NCI-H187 (cell line): ENCODE measurements at regions not wholly inside any gene's neighbourhood (a gene's known extent, or its start where the extent isn't known, plus 50 kb on each side); places are given as distances from the start of the nearest gene placed in this dataset.

Experiments used
- DNase-seq, 2 experiments: peaks; one replicate each; lab custom pipeline; 2025; lab: John Stamatoyannopoulos, UW

- no peak for DNase-seq
Observed at GRCh38 chr17:63341276-63341675, 104.8 kb downstream of the CYB561 start.

- DNase-seq = no peak
Observed at GRCh38 chr17:63344383-63344782, 101.7 kb downstream of the CYB561 start.

GRCh38 chr17:63345611-63346010, 100.5 kb downstream of the CYB561 start:
- DNase-seq = no peak

- DNase-seq = no peak
Observed at GRCh38 chr17:63347475-63347874, 98.6 kb downstream of the CYB561 start.

- no peak for DNase-seq
Observed at GRCh38 chr17:63349478-63350000, 96.6 kb downstream of the CYB561 start.

- no peak for DNase-seq
Observed at GRCh38 chr17:63350364-63350763, 95.7 kb downstream of the CYB561 start.

- DNase-seq = no peak
Observed at GRCh38 chr17:63354256-63354655, 91.8 kb downstream of the CYB561 start.

- DNase-seq = no peak
Observed at GRCh38 chr17:63356337-63356757, 89.8 kb downstream of the CYB561 start.

- DNase-seq = no peak
Observed at GRCh38 chr17:63358111-63358839, 87.8 kb downstream of the CYB561 start.

- DNase-seq = no peak
Observed at GRCh38 chr17:63358956-63359355, 87.2 kb downstream of the CYB561 start.

- no peak for DNase-seq
Observed at GRCh38 chr17:63361182-63361581, 84.9 kb downstream of the CYB561 start.

- DNase-seq = no peak
Observed at GRCh38 chr17:63362115-63362514, 84.0 kb downstream of the CYB561 start.

GRCh38 chr17:63364387-63364786, 81.7 kb downstream of the CYB561 start:
- DNase-seq = no peak

- DNase-seq = no peak
Observed at GRCh38 chr17:63364944-63365343, 81.2 kb downstream of the CYB561 start.

- no peak for DNase-seq
Observed at GRCh38 chr17:63365366-63366240, 80.5 kb downstream of the CYB561 start.

GRCh38 chr17:63366241-63366566, 79.9 kb downstream of the CYB561 start:
- DNase-seq = no peak

GRCh38 chr17:63369233-63369632, 76.9 kb downstream of the CYB561 start:
- DNase-seq = no peak

GRCh38 chr17:63370696-63371095, 75.4 kb downstream of the CYB561 start:
- no peak for DNase-seq

- no peak for DNase-seq
Observed at GRCh38 chr17:63376949-63377348, 69.2 kb downstream of the CYB561 start.

GRCh38 chr17:63378411-63379375, 67.4 kb downstream of the CYB561 start:
- no peak for DNase-seq

- no peak for DNase-seq
Observed at GRCh38 chr17:63379636-63380035, 66.5 kb downstream of the CYB561 start.
